Head of caudate nucleus (tissue), 42 donors: ENCODE measurements at regions not wholly inside any gene's neighbourhood (a gene's known extent, or its start where the extent isn't known, plus 50 kb on each side); places are given as distances from the start of the nearest gene placed in this dataset.
"Not testable (repeated sequence)": the region's sequence is repeated elsewhere in the genome, so short reads cannot be mapped to it uniquely, and the experiment has no call there.

ENCODE experiments used
- DNase-seq, 42 donors: peaks; one replicate each; pipeline versions ENCODE4 v3.0.0 to v3.0.0-alpha.2; 2020 to 2021; ENCODE audit warnings: mixed read lengths in 7 of 42
- intact Hi-C: fragments of 100-400 bp; cut with DNase I; formaldehyde crosslinking; loops from one replicate; pipeline ENCODE4 v1.15.0; 2022

DNA sequence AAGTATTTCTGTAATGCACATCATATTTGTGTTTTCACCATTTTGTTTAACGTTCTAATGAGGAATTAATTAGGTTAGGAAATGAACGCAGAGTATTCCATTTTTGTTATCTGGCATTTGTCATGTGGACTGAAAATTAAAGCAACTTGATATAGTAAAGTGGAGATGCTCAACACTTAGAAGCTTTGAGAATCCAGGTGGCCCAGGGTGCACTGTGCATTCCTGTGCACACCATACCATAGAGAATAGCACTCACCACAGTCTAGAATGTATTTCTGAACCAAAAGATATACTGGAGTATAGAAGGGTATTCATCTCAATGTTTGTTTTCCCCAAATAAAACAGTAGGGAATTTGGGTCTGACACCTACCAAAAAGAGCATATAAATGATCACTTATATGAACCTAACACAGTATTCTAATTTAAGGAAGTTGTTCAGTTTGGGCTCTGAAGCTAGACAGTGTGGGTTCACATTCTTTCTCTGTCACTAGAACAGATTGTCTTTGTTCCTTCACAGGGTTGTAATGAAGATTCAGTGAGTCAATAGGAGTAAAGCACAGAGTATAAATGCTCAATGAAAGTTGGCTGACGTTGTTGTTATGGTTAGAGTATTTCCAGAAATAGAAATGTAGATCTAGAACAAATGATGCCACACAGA is 125.6 kb upstream of the DMRT1 start:
- intact Hi-C loops: no loop called here
- peak in 1 of 42 donors; percentile 59 for DNase-seq

DNA sequence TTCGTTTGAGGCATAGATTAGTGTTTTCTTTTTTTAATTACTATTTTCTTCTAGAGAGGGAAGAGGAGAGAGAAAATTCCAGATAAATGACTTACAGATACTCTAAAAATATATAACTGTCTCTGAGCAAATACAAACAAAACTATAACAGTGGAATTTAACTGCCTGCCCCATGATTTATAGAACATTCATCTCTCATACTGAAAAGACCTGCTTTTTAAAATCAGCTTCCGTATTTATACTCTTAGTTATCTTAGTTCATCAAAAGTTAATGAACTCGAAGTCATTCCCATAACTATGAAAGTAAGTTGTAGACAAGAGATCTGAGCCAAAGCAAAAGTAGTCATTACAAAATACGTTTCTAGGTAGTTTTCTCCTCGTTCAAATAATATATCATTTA is 123.8 kb upstream of the DMRT1 start:
- intact Hi-C loops: no loop called here
- no peak for DNase-seq

DNA sequence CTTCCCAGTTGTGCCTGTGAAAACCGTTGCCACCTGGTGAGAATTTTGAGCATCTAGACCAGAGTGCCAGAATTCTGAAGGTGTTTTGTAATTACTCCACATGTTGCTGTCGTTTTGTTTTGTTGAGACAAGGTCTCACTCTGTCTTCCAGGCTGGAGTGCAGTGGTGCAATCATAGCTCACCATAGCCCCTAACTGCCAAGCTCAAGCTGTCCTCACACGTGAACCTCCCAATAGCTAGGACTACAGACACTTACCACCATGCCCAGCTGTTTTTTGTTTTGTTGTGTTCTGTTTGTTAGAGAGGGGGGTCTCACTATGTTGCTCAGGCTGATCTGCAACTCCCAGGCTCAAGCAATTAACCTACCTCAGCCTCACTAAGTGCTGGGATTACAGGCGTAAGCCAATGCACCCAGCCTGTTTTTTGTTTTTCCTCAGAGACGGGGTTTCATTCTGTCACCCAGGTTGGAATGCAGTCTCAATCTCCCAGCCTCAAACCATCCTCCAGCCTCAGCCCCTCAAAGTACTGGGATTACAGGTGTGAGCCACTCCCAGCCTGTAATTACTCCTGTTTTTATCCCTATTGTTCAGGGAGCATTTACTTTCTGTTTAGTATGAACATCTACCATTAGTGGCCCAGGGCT is 121.1 kb upstream of the DMRT1 start:
- no peak for DNase-seq
- intact Hi-C loops: no loop called here

DNA sequence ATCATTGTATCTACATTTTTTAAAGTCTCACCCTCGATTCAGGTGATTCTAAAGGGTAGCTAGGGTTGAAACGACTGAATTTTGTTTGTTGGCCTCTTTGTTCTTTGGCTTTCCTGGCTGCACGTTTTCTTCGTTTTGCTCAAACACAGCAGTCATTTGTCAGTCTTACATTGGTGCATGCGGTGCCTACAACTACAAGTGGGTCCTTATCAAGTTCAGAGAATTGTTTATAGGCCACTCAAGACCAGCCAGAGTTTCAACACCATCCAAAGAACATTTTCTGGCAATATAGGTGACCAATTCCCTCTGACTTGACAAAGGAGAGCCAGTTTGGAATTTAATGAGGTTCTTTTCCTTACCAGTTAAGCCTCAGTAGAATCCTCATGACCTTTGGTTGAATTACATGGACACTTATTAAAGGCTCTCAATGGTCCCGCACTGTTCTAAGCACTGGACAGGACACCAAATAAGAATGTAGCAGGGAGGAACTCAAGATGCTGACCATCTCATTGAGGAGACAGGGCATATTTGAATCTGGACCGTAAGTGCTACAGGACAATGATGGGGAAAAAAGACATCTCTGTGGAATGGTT is 119.0 kb upstream of the DMRT1 start:
- no peak for DNase-seq
- intact Hi-C loops: no loop called here

DNA sequence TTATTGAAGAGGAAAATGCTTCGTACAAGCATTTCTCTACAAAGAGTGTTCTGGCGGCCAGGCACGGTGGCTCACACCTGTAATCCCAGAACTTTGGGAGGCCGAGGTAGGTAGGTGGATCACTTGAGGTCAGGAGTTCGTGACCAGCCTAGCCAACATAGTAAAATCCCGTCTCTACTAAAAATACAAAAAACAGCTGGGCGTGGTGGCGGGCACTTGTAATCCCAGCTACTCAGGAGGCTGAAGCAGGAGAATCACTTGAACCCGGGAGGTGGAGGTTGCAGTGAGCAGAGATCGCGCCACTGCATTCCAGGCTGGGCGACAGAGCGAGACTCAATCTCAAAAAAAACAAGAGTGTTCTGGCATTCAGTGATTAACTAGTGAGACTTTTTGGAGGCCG is 117.0 kb upstream of the DMRT1 start:
- DNase-seq, intact Hi-C loops: not testable (repeated sequence)

DNA sequence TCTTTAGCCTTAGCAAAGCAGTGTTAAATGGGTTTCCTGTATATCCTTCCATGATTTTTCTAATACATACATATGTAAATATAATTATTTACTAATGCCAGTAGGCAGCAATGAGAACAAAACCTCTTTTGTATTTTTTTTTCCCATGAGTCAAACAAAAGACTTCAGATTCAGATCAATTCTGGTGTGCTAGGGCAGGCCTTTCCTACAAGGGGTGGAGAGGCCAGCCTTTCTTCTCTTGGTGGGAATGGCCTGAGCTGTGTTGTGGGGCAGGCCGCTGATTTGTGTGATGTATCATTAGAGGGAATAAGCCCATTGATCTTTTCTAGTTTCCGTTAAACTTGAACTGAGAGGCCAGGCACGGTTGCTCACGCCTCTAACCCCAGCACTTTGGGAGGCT is 115.5 kb upstream of the DMRT1 start:
- DNase-seq: peak in 26 of 42 donors; percentile 36 to 81 (median 59)
- intact Hi-C loops: no loop called here

DNA sequence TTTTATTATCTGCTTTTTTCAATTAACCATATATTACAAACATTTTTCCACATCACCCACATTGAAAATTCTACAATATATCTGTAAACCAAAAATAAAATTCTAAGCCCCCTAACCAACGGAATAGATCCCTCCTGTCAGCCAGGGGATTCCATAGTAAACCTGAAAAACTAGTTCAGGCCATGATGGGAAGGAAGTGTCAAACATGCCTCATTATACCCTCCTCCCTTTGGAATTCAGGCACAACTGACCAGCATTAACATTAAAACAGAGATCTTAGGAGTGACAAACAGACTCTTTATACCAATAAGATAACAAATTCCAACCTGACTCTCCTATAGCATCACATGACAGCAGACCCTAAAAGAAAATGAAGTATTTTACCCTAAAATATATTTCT is 113.7 kb upstream of the DMRT1 start:
- no peak for DNase-seq
- intact Hi-C loops: no loop called here

DNA sequence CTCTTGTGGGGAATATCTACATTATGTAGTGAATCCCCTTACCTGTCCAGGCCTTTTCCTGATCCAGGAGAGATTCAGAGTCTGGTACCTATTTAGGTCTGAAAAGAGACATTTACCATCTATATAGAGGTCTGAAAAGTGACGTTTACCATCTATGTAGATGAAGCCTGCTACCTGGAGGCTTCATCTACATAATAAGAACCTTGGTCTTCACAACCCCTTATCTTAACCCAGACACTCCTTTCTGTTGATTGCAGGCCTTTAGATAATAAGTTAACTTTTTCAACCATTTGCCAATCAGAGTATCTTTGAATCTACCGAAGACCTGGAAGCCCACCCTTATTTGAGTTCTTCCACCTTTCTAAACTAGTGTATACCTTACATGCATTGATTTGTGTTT is 113.0 kb upstream of the DMRT1 start:
- DNase-seq: no peak

DNA sequence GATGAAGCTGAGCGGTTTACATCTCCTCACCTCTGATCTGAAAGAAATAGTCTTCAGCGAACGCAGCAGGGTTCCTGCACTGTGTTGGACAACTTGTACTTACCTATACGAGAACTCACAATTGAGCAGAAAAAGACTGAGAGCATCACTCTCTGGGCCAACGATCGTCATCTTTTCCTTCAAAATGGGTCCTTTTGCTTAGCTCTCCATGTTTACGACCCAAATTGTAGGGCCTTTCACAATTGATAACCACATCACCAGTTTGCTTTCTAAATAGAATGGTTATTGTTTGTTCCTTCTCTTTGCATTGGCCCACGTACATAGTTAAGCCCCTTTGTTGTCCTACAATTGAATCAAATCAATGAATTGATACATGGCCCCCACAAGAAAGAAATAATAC is 110.0 kb upstream of the DMRT1 start:
- DNase-seq: no peak
- intact Hi-C loops: no loop called here

More for the DNA sequence above, 113.0 kb upstream of the DMRT1 start:
- intact Hi-C loops: no loop called here

DNA sequence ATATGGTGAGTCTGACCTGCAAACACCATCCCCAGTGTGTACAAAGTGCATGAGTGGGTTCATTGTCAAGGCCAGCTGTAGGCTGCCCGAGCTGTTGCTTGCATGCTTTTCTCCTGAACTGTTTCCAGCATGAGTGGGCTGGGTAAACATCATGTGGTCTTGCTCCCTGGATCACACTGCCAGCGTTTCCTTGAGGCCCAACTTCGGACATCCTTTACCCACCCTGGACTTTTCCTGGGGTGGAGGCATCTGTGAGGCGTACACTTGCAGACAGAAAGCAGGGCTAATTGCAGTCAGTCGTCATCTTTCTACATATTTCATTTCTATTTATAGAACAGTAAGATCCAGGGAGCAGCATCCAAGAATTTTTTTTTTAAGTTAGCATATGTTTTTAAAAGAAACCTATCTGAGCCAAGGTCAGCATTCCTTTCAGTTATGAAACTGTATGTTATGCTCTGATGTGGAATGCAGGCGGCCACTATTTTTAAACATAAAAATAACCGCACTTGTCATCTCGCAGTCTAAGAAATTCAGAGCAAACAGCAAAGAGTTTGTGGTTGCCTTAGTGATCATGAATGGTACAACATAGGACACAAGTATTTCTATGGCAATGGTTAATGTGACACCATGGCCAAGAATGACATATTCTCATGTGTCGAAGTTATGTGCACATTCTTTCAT is 106.5 kb upstream of the DMRT1 start:
- intact Hi-C loops: no loop called here
- peak in 41 of 42 donors; percentile 33 to 87 (median 69) for DNase-seq

DNA sequence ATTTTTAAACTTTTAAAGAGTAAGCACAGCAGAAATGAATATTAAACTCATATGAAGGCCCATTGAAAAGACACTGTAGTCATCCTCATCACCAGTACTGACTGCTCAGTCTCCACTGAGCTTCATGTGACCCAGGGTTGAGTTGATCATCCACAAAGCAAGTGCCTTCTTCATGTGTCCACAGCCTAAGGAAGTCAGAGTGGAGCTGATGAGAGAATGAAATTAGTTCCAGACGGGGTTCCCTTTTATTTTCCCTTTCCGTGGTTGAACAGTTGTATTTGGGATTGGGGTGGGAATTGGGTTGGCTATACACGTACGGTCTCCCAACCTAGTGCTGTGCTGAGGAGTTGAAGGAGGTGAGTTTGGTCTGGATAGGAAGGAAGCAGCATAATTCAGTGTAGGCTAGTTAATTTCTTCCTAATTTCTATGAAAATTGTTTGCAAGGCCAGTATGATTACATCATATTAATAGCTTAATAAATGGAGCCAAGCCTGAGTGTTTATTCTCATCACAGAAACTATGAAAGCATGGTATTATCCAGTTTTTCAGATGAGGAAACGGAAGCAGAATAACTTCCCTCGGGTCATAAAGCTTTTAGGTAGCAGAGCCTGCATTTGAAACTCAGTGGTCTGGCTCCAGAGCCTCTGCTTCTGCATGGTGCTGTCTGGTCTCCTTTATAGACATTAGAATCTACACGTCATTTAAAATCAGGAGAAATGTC is 103.9 kb upstream of the DMRT1 start:
- intact Hi-C loops: no loop called here
- no peak for DNase-seq

DNA sequence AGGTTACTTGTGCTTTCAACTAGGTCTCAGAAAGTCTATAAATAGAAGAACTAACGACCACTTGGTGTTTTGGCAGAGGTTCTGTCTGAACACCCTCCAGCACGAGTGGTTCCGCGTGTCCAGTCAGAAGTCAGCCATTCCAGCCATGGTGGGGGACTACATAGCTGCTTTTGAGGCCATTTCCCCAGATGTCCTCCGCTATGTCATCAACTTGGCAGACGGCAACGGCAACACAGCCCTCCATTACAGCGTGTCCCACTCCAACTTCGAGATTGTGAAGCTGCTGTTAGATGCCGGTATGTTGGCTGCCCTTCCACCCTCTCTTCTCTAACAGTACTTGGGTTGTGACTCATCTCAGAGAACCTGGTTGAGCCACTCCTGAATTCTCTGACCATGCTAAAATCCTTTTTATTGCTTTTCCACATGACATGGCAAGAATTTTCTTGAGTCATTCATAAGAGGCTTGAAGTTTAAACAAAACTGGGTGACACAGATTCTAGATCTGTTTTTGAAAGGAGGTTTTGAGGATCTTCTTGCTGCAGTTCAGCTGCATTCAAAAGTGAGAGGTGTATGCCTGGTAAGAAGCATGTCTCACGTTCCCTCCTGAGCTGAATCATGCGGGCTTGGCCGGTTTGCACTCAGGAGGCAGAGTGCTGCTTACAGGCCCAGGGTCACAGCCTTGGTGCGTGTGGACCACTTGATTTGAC is 103.1 kb upstream of the DMRT1 start:
- intact Hi-C loops: no loop called here
- DNase-seq: peak in 37 of 42 donors; percentile 21 to 84 (median 48)

DNA sequence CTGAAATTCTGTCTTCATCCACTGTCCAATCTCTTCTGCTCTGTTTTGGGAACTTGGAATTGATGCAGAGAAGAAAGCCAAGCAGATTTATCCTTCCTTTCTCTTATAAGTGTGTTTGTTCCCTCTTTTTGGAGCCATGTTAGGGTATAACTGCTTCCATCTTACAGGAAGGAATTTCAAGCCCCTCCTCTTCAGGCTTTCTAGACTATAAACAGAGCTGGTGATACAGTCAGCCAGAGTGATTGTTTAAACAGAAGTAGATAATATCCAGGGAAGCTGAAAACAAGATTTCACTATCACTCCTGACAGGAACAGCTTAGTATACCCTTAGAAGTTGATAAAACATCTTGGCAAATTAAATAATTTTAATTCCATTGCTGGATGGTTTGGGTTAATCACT is 102.1 kb upstream of the DMRT1 start:
- no peak for DNase-seq
- intact Hi-C loops: no loop called here

DNA sequence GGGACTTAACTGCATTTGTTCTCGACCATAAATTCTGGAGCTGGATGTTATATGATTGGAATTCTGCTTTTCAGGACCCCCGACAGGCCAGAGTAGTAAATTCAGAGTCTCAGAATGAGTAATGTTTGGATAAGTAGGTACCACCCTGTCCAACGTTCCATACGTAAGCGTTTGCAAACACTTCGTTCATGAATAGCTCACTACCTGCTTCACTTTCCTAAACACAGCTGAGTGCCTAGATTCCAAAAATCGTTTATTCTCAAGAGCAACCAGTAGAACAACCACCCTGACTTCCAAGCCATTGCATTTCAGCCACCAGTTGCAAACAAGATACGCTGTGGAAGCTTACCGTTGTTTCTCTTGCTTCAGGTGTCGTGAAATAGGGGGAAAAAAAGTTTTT is 101.3 kb upstream of the DMRT1 start:
- DNase-seq: no peak
- intact Hi-C loops: no loop called here

DNA sequence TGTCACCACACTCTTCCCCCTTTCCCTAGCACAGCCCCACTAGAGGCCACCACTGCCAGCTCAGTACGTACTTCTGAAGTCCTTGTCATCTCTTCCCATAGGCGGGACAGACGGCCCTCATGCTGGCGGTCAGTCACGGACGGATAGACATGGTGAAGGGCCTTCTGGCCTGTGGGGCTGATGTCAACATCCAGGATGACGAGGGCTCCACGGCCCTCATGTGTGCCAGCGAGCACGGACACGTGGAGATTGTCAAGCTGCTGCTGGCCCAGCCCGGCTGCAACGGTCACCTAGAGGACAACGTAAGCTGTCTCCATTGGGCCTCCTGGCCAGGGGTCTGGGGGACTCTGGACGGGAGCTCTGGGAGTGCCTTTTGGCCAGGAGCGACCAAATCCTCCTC is 99.4 kb upstream of the DMRT1 start:
- intact Hi-C loops: no loop called here
- no peak for DNase-seq

DNA sequence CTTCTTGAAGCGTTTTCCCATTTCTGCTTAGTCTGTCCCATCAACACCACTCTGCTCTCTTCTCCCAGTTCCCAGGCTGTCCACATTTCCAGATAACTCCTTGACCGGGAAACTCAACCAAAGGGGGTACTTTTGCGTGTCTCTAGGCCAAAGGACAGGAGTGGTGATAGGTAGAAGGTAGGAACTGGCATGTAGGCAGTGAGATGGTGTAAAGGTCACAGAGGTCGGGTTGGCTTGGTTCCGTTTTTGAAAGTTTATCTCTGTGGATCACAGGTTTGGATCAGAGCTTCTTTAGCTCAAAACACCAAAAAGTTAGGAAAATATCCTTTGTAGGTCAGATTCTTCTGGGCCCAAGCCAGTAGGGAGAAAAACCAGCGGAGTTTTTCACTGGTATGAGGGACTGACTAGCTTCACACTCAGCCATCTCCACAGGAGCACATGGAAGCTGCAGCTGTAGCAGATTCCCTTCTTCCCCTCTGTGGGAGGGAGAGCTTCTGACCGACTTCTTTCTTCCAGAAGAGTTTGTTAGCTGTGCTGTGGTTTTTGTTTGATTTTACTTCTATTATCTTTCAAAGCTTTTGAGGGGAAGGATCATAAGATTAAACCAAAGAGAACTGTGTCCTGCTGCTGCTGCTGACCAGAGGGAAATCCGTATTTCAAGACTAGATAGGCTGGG is 98.4 kb upstream of the DMRT1 start:
- intact Hi-C loops: no loop called here
- no peak for DNase-seq

DNA sequence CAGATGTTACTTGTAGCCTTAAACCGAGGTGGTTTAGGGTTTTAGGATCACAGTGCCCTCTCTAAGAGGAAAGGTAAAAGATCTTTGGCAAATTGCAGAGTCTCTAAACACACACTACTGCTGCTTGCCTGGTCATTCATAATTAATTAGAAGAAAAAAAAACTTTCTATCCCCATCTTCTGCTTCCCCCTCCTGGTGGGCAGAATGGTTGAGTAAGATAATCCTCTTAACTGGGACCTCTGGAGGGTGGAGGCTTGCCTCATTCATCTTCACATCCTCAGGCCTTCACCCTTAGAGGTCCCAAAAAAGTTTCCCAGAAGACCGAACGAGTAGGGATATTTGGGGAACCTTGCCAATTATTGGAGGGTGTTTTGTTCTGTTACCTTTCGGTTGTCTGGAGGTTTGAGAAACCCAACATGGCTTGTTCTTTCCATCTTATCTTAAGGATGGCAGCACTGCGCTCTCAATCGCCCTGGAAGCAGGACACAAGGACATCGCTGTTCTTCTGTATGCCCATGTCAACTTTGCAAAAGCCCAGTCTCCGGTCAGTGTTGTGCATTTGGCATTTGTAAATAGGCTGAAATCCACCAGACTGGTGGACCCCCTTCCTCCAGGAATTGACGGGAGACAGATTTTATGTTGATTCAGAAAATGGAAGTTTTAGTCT is 97.3 kb upstream of the DMRT1 start:
- intact Hi-C loops: no loop called here
- no peak for DNase-seq
